Astrocyte of the cerebellum (primary cell): ENCODE measurements at regions not wholly inside any gene's neighbourhood (a gene's known extent, or its start where the extent isn't known, plus 50 kb on each side); places are given as distances from the start of the nearest gene placed in this dataset.
"Not testable (repeated sequence)": the region's sequence is repeated elsewhere in the genome, so short reads cannot be mapped to it uniquely, and the experiment has no call there.

ENCODE experiments used
- DNase-seq: peaks from one replicate; pipeline ENCODE4 v3.0.0-alpha.2; 2011; ENCODE audit warnings: low read depth
- H3K4me3 ChIP-seq: 2 replicates; pipeline ENCODE4 v1.5.1; 2011; ENCODE audit warnings: mild to moderate bottlenecking, low read depth, low read length, moderate library complexity
- CTCF ChIP-seq: IDR thresholded peaks from 2 replicates; pipeline ENCODE4 v1.5.1; 2012; ENCODE audit warnings: low read length, low read depth, moderate library complexity, mild to moderate bottlenecking; ENCODE audit errors: missing control alignments
- in situ Hi-C: cut with HindIII; loops from 2 replicates; pipeline ENCODE4 v1.10.0; 2017; ENCODE audit warnings: low sequenced_read_pairs

GRCh38 chr12:33771889-33772288, 250.4 kb upstream of the ALG10 start:
- DNase-seq: no peak
- TF ChIP-seq CTCF: no peak
- in situ Hi-C loops: no loop called here
- H3K4me3 ChIP-seq: no peak overlapping the region

- in situ Hi-C loops, H3K4me3 ChIP-seq, DNase-seq: not testable (repeated sequence)
Measured at GRCh38 chr12:33773091-33773490, 249.2 kb upstream of the ALG10 start.

GRCh38 chr12:33786532-33786931, 235.8 kb upstream of the ALG10 start:
- H3K4me3 ChIP-seq: no peak overlapping the region
- DNase-seq: no peak
- no peak for TF ChIP-seq CTCF
- in situ Hi-C loops: no loop called here

- in situ Hi-C loops: no loop called here
- no peak for DNase-seq
- no peak for TF ChIP-seq CTCF
- H3K4me3 ChIP-seq: no peak overlapping the region
Measured at GRCh38 chr12:33794954-33795353, 227.3 kb upstream of the ALG10 start.

- H3K4me3 ChIP-seq: no peak overlapping the region
- in situ Hi-C loops: no loop called here
- TF ChIP-seq CTCF: no peak
- no peak for DNase-seq
Measured at GRCh38 chr12:33795536-33795935, 226.8 kb upstream of the ALG10 start.

GRCh38 chr12:33813536-33813935, 208.8 kb upstream of the ALG10 start:
- no peak overlapping the region for H3K4me3 ChIP-seq
- DNase-seq: no peak
- TF ChIP-seq CTCF: no peak
- in situ Hi-C loops: no loop called here

- in situ Hi-C loops: no loop called here
- DNase-seq: no peak
- no peak overlapping the region for H3K4me3 ChIP-seq
- no peak for TF ChIP-seq CTCF
Measured at GRCh38 chr12:33817713-33818112, 204.6 kb upstream of the ALG10 start.
